NCI-H82 (cell line): ENCODE measurements at regions not wholly inside any gene's neighbourhood (a gene's known extent, or its start where the extent isn't known, plus 50 kb on each side); places are given as distances from the start of the nearest gene placed in this dataset.
"Not testable (repeated sequence)": the region's sequence is repeated elsewhere in the genome, so short reads cannot be mapped to it uniquely, and the experiment has no call there.

Source experiments
- DNase-seq: peaks from one replicate; lab custom pipeline; 2025; lab: John Stamatoyannopoulos, UW

DNA sequence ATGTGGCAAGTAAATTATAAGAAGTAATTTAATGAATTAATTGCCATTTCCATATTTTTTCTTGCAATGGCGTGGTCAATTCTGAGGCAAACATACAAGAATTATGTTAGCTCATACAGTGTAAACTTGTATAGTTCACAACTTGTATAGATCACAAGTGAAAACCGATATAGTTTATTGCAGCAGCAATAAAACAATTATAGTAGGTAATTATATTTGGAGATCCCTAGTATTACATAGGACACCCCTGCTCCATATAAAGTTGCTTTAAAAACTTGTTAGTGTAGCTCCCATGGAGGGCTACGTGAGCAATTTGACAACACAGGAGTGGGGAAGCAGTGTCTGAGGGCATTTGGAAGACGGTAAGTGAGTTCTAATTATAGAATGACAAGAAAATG lies 288.2 kb downstream of the SOCS6 start:
- no peak for DNase-seq

DNA sequence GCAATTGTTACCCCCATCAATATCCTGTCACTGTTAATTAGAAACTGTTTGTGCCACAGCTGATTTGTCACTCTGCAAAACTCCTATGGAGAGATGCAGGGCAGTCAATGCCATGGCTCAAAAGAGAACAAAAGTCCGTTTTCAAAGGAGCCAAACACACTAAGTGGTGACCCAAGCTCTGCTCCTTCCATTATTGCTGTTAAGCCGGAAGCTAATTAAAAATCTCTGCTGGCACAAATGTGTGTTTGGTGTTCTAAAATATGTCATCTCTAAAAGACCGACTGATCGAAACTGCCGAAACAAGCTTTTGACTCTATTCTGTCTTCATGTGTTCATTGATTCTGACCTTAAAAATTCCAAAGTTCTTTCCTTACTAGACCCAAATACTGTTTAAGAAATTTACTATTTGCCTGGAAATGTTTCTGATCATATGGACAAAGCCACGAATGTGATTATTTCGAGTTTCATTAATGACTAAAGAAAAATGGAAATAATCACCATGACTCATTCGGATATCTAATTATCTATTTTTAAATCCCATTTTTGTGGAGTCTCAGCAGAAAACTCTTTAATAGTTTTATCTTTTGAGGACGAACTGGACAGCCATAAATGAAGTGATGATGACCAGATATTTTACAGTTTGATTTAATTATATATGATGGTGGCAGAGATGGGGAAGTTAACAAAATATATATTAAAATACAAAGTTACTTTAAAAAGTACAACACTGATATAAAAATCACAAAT lies 287.6 kb downstream of the SOCS6 start:
- DNase-seq = no peak

DNA sequence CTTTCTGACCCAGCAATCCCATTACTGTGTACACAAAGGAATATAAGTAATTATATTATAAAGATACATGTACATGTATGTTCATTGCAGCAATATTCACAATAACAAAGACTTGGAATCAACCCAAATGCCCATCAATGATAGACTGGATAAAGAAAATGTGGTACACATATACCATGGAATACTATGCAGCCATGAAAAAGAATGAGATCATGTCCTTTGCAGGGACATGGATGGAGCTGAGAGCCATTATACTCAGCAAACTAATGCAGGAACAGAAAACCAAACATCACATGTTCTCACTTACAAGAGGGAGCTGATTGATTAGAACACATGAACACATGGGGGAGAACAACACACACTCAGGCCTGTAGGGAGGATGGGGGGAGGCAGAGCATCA lies 286.1 kb downstream of the SOCS6 start:
- DNase-seq = not testable (repeated sequence)

DNA sequence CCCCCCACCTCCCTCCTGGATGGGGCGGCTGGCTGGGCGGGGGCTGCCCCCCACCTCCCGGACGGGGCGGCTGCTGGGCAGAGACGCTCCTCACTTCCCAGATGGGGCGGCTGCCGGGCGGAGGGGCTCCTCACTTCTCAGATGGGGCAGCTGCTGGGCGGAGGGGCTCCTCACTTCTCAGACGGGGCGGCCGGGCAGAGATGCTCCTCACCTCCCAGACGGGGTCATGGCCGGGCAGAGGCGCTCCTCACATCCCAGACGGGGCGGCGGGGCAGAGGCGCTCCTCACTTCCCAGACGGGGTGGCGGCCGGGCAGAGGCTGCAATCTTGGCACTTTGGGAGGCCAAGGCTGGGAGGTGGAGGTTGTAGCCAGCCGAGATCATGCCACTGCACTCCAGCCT lies 280.8 kb downstream of the SOCS6 start:
- not testable (repeated sequence) for DNase-seq

DNA sequence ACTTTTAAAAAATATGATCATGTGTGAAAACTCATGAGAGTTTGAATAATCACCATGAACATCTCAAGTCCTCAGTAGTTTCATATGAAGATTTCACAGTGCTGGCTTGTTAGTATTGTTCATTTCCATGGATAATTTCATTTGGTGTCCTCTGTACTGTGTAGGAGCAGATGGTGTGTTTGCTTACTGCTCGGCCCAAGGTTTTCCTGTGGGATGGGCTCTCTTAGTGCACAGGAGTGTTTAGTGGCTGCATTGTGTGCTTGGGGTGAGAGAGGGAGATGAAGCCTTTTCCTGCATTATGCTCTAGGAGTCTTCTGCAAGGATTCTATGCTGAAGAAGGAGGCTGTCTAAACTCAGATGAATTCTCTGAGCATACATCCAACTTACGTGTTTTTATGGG lies 270.6 kb downstream of the SOCS6 start:
- DNase-seq = peak; percentile 3

DNA sequence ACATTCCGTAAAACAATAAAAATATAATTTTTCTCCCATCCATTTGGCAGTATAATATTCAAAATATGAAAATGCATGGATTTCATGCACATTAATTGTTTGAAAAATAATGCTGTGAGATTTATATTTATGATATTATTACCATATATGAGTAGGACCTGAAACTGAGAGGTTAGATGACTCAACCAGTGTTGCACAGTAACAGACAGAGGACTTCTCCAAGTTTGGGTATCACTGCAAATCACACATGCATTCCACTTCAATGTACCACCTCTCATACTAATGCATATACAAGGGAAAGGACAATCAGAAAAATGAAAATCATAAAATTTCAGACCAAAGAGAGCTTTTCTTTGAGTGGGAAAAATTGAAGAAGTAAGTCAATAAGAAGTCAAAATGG lies 269.5 kb downstream of the SOCS6 start:
- no peak for DNase-seq

DNA sequence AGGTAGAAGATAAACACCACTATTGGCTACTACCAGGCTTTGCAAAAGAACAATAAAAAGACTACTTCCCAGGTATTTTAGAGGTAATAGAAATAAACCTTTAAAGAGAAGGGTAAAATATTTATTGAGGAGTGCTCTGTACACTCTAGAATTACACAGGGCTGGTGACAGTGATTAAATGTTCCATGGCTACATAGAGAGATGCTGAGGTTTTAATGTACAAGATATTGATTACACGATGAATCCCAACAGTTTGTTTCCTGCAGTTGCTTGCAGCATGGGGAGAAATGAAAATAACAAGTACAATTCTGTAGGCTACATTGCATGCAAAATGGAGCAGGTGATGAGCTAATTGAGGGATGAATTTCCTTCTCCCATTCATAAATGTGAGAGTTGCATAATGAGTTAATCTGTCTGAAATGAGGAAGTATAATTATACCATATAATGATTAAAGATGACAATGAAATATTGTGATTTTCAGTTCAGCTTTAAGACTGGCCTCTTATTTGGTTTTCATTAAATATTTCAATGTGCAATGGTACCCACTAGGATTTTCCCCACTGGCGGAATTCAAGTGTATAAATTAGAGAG lies 266.1 kb downstream of the SOCS6 start:
- no peak for DNase-seq

DNA sequence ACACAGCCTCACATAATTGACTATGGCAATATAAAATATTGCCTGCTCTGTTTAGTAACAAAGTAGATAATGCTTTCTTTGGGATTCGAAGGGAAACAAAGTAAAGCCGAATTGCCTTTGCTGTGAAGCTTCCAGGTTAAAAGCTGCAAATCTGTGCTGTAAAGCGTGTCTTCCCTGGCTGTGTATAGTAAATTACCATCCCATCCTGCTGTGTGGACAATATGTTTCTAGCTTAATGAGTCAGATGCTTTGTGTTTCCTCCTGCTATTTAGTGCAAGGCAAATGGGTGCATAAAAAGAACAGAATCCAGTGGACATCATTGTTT lies 265.1 kb downstream of the SOCS6 start:
- no peak for DNase-seq

DNA sequence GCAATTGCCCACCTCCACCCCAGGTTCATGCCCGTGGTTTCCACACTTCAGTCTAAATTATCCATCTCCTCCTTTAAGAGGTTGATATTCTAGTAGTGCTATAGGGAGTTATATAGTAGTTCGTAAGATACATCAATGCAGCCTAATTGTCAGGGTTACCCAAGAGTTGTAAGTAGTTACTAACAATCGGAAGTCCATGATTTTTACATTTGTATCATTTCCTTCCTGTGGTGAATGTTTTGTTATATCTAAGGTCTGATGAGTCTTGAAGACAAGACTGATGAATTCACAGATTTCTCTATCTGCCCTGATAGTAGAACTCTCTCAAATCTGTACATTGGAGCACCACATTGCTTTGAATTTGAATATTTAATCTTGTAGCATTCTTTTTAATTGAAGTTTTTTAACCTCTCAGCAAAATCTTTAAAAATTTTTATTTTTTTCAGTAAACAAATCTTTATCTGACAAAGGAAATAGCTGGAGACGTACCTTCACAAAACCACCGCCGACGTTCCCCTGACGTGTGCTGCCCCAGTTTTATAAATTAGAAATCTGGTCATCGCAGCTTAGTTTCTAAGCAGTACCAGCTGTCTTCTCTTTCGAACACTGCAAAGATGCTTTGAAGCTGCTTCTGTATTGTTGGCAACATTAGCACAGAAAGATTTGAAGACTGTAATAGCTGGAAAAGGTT lies 264.5 kb downstream of the SOCS6 start:
- DNase-seq = no peak

DNA sequence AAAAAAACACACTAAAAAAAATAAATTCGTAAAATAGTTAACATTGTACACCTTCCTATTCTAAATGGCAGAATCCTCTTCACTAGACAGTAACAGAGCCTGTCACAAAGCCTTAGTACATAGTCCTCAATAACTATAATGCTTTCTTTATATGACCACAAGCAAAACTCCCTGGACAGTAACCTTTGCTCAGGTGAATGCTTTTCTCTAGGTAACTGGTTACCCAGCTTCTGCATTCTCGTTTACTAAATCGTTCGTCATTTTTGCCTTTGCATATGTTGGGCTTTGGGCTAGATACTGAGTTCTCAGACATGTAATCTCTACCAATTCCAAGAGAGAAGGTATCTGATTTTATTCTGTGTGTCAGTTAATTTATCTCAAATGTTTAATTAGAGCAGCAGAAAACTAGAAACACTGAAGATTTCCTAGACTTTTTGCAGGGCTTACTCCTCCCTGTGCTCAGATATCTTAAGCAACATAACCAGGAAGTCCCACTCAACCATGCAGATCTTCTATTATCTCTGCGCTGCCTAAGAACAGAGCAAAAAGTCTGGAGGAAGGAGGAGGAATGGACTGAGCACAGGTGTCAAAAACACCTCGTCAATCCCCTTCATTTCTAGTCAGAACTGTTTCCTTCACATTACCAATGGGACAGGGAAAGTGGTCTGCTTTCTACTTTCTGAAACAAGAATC lies 247.7 kb downstream of the SOCS6 start:
- no peak for DNase-seq

DNA sequence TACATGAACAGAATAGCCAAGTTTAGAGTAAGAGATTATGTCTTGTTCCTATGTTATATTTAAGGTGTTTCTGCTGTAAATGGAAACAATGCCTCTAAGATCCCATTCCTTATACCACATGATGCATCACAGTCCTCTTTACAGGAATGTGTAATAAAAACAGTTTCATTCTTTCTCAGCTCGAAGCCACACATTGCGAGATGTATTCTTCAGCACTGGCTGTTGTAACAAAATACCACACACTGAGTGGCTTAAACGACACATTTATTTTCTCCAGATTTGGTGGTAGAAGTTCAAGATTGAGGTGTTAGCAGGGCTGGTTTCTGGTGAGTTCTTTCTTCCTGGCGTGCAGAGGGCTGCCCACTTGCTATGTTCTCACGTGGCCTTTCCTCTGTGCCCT lies 246.2 kb downstream of the SOCS6 start:
- DNase-seq = no peak

DNA sequence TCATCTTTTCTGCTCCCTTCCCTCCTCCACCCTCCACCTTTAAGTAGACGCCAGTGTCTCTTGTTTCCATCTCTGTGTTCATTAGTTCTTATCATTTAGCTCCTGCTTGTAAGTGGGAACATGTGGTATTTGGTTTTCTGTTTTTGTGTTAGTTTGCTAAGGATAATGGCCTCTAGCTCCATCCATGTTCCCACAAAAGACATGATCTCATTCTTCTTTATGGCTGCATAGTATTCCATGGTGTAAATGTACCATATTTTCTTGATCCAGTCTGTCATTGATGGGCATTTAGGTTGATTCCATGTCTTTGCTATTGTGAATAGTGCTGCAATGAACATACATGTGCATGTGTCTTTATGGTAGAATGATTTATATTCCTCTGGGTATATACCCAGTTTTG lies 236.5 kb downstream of the SOCS6 start:
- DNase-seq = not testable (repeated sequence)

DNA sequence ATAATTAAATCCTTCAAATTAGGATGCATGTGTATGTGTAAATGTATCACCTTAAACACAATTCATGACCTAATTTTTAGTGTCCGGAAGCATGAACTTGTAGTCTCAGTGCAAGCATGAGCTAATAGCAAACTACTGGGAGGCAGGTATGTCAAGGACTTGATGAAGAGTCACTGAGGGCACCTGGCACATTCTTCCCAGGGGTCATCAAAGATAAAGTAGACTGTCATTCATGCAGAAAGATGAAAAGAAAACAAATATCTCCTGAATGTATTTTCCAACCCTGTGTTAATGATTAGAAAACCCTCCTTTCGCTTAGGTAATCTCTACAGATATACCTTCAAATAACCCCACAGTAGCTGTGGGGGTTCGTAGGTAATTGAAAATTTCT lies 234.9 kb downstream of the SOCS6 start:
- no peak for DNase-seq

DNA sequence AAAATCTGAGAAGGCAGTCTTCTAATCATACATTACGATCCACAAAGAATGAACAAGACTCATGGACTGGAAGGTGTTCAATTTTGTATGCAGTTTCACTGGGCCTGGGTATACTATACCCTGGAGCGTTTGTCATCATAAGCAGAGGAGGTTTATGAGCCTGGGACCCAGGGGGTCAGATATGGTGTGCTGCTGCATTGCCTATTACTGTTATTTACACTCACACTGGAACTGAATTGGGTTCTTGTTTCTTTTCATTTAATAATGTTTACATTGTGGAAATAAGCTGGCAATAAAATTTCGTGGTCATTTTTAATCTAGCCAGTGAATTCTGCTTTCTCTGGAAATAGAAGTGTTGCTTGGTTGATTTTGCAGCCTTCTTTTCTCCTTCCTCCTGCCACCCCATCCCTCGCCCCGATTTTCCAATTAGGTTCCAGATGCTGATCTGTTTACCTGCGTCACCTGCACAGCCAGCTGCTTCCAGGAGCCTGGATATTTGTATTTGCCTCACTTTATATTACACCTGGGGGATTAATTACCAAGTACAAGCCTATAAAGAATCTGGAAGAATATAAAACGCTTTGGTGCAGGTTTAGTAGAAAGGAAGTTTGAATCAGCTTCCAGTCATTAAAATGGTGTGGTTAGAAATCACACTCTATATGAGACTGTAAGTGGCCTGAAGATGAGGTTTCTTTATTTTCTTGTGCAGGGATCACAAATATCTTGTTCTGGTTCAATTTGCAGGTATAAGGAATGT lies 234.4 kb downstream of the SOCS6 start:
- DNase-seq = no peak

DNA sequence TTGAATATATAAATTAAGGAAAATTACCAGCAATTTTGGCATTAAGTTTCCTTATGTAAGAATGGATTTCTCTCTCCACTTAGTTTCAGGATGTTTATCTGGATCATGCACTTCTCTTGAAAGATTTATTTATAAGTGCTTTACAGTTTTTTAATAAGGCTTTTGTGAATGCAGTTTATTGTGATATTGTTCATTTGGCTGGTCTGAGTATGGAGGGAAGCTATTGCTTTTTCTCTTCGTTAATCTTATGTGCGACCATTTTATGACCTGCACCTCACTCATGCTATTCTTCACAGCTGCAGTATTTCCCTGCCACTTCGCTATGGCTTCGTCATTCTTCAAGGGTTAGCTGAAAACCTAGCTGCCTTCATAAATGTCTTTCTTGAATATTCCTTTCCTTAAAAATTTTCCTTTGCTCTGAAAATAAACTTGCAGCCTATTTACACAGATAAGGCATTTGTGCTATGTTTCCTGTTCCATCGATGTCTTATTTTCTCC lies 233.4 kb downstream of the SOCS6 start:
- DNase-seq = no peak

DNA sequence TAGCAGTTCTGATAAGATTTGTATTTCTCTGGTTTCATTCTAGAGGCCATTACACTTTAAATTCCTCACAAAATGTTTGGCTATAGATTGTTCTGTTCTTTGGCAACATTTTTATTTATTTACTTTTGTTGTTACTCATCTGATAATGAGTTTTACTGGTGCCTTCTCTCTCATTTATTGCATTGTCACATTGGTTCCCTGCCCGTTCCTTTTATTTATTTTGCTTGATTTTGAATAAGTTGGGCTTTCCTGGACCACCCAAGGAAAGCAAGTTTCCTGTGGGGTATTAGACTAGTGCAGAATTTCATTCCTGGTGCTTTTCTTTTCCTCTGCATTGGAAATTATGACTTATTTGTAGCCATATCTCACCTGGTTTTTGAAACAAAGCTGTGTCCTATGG lies 232.0 kb downstream of the SOCS6 start:
- no peak for DNase-seq

DNA sequence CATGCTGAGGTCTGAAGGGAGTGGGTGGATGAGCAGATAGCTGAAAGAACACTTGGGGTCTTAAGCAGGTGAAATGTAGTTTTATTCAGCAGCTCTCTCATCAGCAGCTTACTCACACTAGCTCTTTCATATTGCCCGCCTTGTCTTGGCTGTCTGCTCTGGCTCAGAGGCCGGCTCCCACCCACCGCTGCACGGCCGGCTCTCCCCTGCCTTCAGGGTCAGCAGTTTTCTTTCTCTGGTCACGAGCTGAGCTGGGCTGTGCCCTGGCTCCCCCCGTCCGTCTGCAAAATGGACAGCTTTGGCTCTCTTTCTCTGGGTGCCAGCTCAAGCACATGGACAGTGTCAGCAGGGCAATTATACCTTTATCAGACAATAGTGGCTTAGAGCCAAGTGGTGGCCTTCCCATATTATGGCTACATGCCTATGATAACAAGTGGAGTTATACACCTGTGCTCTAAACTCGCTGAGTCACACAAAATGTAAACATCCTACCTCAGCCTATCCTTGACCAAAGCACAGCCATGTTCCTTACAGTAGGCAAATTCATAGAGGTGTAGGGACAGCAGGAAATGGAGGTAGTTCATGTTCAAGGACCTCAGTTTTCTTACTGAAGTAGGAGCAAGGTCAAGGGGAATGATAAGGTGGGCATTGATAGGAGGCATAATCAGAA lies 224.8 kb downstream of the SOCS6 start:
- DNase-seq = no peak

DNA sequence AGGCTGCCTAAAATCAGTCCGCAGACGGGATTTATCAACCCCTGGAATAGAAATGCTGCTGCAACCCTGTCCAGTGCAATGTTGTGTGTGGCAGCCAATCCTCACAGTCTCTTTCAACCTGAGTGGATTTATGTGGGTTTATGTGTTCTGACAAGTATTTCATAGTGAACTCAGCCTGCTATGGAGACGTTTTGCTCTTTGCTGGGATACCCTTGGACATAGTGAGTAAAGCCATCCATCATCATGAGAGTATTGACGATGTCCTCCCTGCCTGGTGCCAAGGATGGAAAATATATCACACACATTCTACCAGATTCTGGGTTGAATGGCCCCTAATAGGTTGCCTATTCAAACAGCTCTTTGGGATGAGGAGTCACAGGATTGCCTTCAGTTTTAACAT lies 219.1 kb downstream of the SOCS6 start:
- no peak for DNase-seq

DNA sequence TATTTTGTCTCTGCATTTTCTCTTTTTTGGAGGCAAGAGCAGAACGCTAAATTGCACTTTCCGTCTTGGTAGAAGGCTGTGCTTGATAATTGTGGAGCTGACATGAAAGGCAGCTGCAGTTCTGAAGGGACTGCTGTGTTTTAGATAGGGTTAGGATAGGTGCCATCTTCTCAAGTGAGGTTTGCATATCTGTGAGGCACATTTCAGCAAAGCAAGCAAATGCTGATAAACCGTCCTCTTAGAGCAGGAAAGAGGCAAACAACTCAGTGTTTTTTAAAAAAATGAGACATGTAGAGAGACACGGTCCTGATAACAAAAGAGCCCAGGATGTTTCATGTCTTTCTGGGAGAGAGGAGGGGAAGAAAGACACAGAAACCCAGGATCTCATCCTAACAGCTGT lies 217.7 kb downstream of the SOCS6 start:
- no peak for DNase-seq

DNA sequence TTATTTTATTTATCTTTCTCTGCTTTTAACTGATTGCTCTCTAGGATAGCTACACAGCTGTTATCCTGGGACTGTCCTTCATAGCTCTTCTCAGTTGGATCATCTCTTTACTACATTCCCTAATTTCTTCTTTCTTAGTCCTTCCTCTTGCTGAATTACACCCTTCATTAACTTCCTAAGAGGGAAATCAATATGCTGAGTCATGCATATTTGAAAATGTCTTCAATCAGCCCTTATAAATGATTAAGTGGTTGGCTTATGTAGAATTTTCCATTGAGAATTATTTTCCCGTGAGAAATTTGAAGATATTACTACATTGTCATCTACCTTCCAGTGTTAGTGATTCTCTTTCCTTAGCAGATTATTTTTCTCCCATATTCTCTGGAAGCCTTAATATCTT lies 214.2 kb downstream of the SOCS6 start:
- no peak for DNase-seq

DNA sequence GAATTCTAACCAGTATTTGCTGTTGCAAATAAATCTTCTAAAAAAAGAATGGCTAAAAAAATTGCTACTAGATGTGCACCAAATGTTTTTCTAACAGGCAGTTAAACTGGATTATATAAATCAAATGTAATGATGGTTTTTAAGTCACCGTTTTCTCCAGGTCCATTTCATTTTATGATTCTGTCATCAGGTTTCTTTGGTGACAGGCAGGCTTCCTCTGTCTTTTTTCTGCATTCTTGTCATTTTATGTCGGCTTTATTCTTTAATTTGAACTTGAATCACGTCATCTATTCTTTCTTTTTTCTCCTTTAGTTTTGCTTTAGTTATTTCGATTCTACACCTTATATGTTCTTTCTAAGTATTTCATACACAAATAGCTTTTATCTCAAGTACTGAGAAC lies 212.5 kb downstream of the SOCS6 start:
- DNase-seq = no peak

DNA sequence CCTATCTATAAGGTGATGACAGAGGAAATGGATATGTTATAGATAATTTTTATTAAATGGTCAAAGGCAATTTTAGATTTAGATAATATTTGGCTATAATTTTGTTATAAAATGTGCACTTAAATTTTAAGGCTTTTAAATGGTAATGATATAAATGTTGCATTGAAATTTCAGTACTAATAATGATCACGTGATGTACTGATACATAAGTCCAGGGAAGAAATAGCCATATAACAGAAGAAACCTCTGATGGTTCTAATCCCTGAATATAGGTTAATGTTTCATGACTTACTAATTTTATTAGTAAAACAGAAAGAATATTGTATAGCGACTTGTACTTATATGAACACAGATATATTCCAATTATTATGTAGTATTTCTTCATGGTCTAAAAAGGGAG lies 211.9 kb downstream of the SOCS6 start:
- no peak for DNase-seq
